Body of pancreas (tissue), 4 donors: ENCODE measurements at regions not wholly inside any gene's neighbourhood (a gene's known extent, or its start where the extent isn't known, plus 50 kb on each side); places are given as distances from the start of the nearest gene placed in this dataset.

Source experiments
- CTCF ChIP-seq, 7 experiments: fragments of 450-650 bp in 4 of 7; fragments of 200-600 bp in 3 of 7; sonication (generic) in 3 of 7; IDR thresholded peaks; one replicate each; pipeline ENCODE4 v1.5.1; 2016 to 2019; ENCODE audit warnings: antibody characterized with exemption in 7 of 7
- POLR2A ChIP-seq, 3 donors: fragments of 450-650 bp; IDR thresholded peaks; one replicate each; pipeline ENCODE4 v1.6.1; 2016; ENCODE audit warnings: antibody characterized with exemption in 3 of 3, mild to moderate bottlenecking in 2 of 3

GRCh38 chr12:30187426-30187825, 403.7 kb upstream of the TMTC1 start:
- TF ChIP-seq POLR2A (IDR thresholded peaks at IDR 0.05) (no peak), CTCF (IDR thresholded peaks at IDR 0.05) (no peak)
